ENCODE measurements at regions not wholly inside any gene's neighbourhood (a gene's known extent, or its start where the extent isn't known, plus 50 kb on each side); places are given as distances from the start of the nearest gene placed in this dataset.

DNA sequence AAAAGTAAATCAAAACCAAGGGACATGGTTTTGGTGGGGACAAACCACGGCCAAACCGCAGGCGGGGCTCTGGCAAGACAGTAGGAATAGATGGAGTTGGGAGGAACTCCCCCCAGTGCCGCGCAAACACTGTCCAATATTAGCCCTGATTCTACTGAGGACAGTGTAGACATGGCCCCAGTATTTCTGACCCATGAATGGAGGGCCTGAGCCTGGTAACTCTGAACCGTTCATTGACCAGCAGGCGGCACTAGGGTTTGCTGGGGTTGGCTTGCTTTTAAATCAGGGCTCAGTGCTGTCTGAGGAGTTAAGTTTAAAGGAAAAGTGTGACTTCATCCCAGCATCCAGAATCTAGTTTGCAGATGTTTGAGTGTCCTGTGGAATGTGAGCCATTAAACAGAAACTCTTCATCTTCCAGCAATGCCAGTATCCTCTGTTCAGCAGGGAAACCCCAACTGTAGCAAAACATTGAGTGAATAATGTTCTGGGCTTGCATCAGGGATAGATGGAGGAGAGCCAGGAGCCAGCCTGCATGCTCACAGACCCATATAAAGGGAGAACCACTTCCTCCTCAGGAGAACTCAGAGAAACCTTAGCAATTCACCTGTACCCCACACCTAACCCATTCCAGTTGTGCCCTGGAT lies 147.4 kb upstream of the PRSS58 start:
- TF ChIP-seq EZH2phosphoT487 (IDR thresholded peaks at IDR 0.05; ENCODE audit: borderline replicate concordance) (no peak), EZH2 (IDR thresholded peaks at IDR 0.05) (no peak), POLR2A (IDR thresholded peaks at IDR 0.05; ENCODE audit: borderline replicate concordance, extremely low read depth, insufficient read depth, insufficient read length) (no peak), REST (IDR thresholded peaks at IDR 0.05; ENCODE audit: low read depth) (no peak), TCF7L2 (IDR thresholded peaks at IDR 0.05; ENCODE audit: borderline replicate concordance, extremely low read depth, insufficient read depth, insufficient read length) (no peak), CEBPB (IDR thresholded peaks at IDR 0.05; ENCODE audit: low read depth) (no peak), RAD21 (IDR thresholded peaks at IDR 0.05; ENCODE audit: low read depth) (no peak), POLR2AphosphoS5 (IDR thresholded peaks at IDR 0.05; ENCODE audit: low read depth, low read length) (no peak)
- TF ChIP-seq, protein P1, sequence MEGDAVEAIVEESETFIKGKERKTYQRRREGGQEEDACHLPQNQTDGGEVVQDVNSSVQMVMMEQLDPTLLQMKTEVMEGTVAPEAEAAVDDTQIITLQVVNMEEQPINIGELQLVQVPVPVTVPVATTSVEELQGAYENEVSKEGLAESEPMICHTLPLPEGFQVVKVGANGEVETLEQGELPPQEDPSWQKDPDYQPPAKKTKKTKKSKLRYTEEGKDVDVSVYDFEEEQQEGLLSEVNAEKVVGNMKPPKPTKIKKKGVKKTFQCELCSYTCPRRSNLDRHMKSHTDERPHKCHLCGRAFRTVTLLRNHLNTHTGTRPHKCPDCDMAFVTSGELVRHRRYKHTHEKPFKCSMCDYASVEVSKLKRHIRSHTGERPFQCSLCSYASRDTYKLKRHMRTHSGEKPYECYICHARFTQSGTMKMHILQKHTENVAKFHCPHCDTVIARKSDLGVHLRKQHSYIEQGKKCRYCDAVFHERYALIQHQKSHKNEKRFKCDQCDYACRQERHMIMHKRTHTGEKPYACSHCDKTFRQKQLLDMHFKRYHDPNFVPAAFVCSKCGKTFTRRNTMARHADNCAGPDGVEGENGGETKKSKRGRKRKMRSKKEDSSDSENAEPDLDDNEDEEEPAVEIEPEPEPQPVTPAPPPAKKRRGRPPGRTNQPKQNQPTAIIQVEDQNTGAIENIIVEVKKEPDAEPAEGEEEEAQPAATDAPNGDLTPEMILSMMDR (IDR thresholded peaks at IDR 0.05 in 2 of 3, conservative IDR thresholded peaks at IDR 0.05 in 1 of 3; ENCODE audit: borderline replicate concordance in 1 of 3, insufficient read depth in 1 of 3, low read depth in 2 of 3, low read length in 2 of 3) = no peak

All from HCT116 (cell line).